ENCODE measurements at regions not wholly inside any gene's neighbourhood (a gene's known extent, or its start where the extent isn't known, plus 50 kb on each side); places are given as distances from the start of the nearest gene placed in this dataset.

- Mint-ChIP-seq H3K36me3 (ENCODE audit: low read depth) (no peaks in the 10 kb centered on the region), H3K27me3 (ENCODE audit: low read depth) (peaks cover 6% of the 10 kb centered on the region), H3K9me3 (no peaks in the 10 kb centered on the region), H3K4me3 (no peak overlapping the region), H3K4me1 (peaks cover 8% of the 10 kb centered on the region), H3K27ac (ENCODE audit: unreplicated experiment) (no peak overlapping the region)
- no peak for DNase-seq (ENCODE audit: low read depth, low spot score)
- no peak for TF ChIP-seq CTCF (conservative IDR thresholded peaks at IDR 0.05)
These were observed 465.5 kb upstream of the PPP2R3A start for GRCh38 chr3:135500034-135500433.

- H3K27ac Mint-ChIP-seq (ENCODE audit: unreplicated experiment): no peak overlapping the region
- H3K4me3 Mint-ChIP-seq: peak overlapping the region; percentile 54
These were observed 462.3 kb upstream of the PPP2R3A start for GRCh38 chr3:135503065-135503759.

GRCh38 chr3:135503760-135504686 lies 461.5 kb upstream of the PPP2R3A start:
- H3K27ac Mint-ChIP-seq (ENCODE audit: unreplicated experiment): peak overlapping the region; percentile 51
- peak; percentile 84 for TF ChIP-seq CTCF (conservative IDR thresholded peaks at IDR 0.05)
- H3K36me3 Mint-ChIP-seq (ENCODE audit: low read depth): no peaks in the 10 kb centered on the region
- peak; percentile 90 for DNase-seq (ENCODE audit: low read depth, low spot score)
- H3K4me1 Mint-ChIP-seq: peaks cover 8% of the 10 kb centered on the region
- H3K9me3 Mint-ChIP-seq: peaks cover 7% of the 10 kb centered on the region
- H3K27me3 Mint-ChIP-seq (ENCODE audit: low read depth): peaks cover 6% of the 10 kb centered on the region
- H3K4me3 Mint-ChIP-seq: peak overlapping the region; percentile 54

More at GRCh38 chr3:135503065-135503759, 462.3 kb upstream of the PPP2R3A start:
- Mint-ChIP-seq H3K4me1 (peaks cover 8% of the 10 kb centered on the region), H3K27me3 (ENCODE audit: low read depth) (peaks cover 6% of the 10 kb centered on the region), H3K9me3 (no peaks in the 10 kb centered on the region), H3K36me3 (ENCODE audit: low read depth) (no peaks in the 10 kb centered on the region)
- no peak for DNase-seq (ENCODE audit: low read depth, low spot score)
- TF ChIP-seq CTCF (conservative IDR thresholded peaks at IDR 0.05): no peak

GRCh38 chr3:135513106-135514059 lies 452.1 kb upstream of the PPP2R3A start:
- H3K9me3 Mint-ChIP-seq: peaks cover 12% of the 10 kb centered on the region
- no peaks in the 10 kb centered on the region for H3K27me3 Mint-ChIP-seq (ENCODE audit: low read depth)
- no peak overlapping the region for H3K4me3 Mint-ChIP-seq
- peaks cover 5% of the 10 kb centered on the region for H3K36me3 Mint-ChIP-seq (ENCODE audit: low read depth)
- no peak for TF ChIP-seq CTCF (conservative IDR thresholded peaks at IDR 0.05)
- DNase-seq (ENCODE audit: low read depth, low spot score): no peak
- peak overlapping the region; percentile 14 for H3K27ac Mint-ChIP-seq (ENCODE audit: unreplicated experiment)
- H3K4me1 Mint-ChIP-seq: peaks cover 10% of the 10 kb centered on the region

- Mint-ChIP-seq H3K9me3 (peaks cover 5% of the 10 kb centered on the region), H3K36me3 (ENCODE audit: low read depth) (peaks cover 5% of the 10 kb centered on the region), H3K4me3 (no peak overlapping the region), H3K27me3 (ENCODE audit: low read depth) (no peaks in the 10 kb centered on the region), H3K4me1 (peaks cover 10% of the 10 kb centered on the region), H3K27ac (ENCODE audit: unreplicated experiment) (peak overlapping the region; percentile 14)
- DNase-seq (ENCODE audit: low read depth, low spot score): no peak
- TF ChIP-seq CTCF (conservative IDR thresholded peaks at IDR 0.05): no peak
These were observed 451.5 kb upstream of the PPP2R3A start for GRCh38 chr3:135514060-135514448.
